ENCODE measurements at regions not wholly inside any gene's neighbourhood (a gene's known extent, or its start where the extent isn't known, plus 50 kb on each side); places are given as distances from the start of the nearest gene placed in this dataset.

GRCh38 chr10:56596257-56596656 lies 235.2 kb upstream of the ZWINT start:
- H3K4me3 ChIP-seq (ENCODE audit: low read length): no peak overlapping the region
- no peaks in the 10 kb centered on the region for H3K9me3 ChIP-seq (replicated peaks; ENCODE audit: control insufficient read depth, low read depth, low read length)
- H3K27ac ChIP-seq (ENCODE audit: low read length): no peak overlapping the region
- no peak for DNase-seq
- no peaks in the 10 kb centered on the region for H3K27me3 ChIP-seq (ENCODE audit: control insufficient read depth, insufficient read depth, low read length)
- WGBS (ENCODE audit: insufficient coverage): no CpG with 5 or more reads among the region's 4 CpGs
- no peaks in the 10 kb centered on the region for H3K4me1 ChIP-seq (ENCODE audit: control insufficient read depth, insufficient read depth, low read length)
- no peaks in the 10 kb centered on the region for H3K36me3 ChIP-seq (ENCODE audit: control insufficient read depth, insufficient read depth, low read length)

- no peak overlapping the region for H3K4me3 ChIP-seq (ENCODE audit: low read length)
- no peaks in the 10 kb centered on the region for H3K36me3 ChIP-seq (ENCODE audit: control insufficient read depth, insufficient read depth, low read length)
- WGBS (ENCODE audit: insufficient coverage): no CpG with 5 or more reads among the region's 1 CpG
- H3K4me1 ChIP-seq (ENCODE audit: control insufficient read depth, insufficient read depth, low read length): no peaks in the 10 kb centered on the region
- H3K27ac ChIP-seq (ENCODE audit: low read length): no peak overlapping the region
- no peaks in the 10 kb centered on the region for H3K9me3 ChIP-seq (replicated peaks; ENCODE audit: control insufficient read depth, low read depth, low read length)
- H3K27me3 ChIP-seq (ENCODE audit: control insufficient read depth, insufficient read depth, low read length): no peaks in the 10 kb centered on the region
- no peak for DNase-seq
Observed at GRCh38 chr10:56593120-56593519, 232.1 kb upstream of the ZWINT start.

- Histone ChIP-seq H3K9me3 (replicated peaks; ENCODE audit: control insufficient read depth, low read depth, low read length) (peaks cover 2% of the 10 kb centered on the region), H3K36me3 (ENCODE audit: control insufficient read depth, insufficient read depth, low read length) (no peaks in the 10 kb centered on the region), H3K27me3 (ENCODE audit: control insufficient read depth, insufficient read depth, low read length) (no peaks in the 10 kb centered on the region), H3K4me1 (ENCODE audit: control insufficient read depth, insufficient read depth, low read length) (no peaks in the 10 kb centered on the region), H3K27ac (ENCODE audit: low read length) (no peak overlapping the region), H3K4me3 (ENCODE audit: low read length) (no peak overlapping the region)
- WGBS (ENCODE audit: insufficient coverage): 64% methylated on average over 11 of the region's 12 CpGs
- DNase-seq: no peak
Observed at GRCh38 chr10:56586461-56586891, 225.4 kb upstream of the ZWINT start.

- no peak for DNase-seq
- H3K9me3 ChIP-seq (replicated peaks; ENCODE audit: control insufficient read depth, low read depth, low read length): peaks cover 2% of the 10 kb centered on the region
- no peak overlapping the region for H3K27ac ChIP-seq (ENCODE audit: low read length)
- 93% methylated on average over 2 of the region's 4 CpGs for WGBS (ENCODE audit: insufficient coverage)
- H3K4me1 ChIP-seq (ENCODE audit: control insufficient read depth, insufficient read depth, low read length): no peaks in the 10 kb centered on the region
- H3K4me3 ChIP-seq (ENCODE audit: low read length): no peak overlapping the region
- no peaks in the 10 kb centered on the region for H3K36me3 ChIP-seq (ENCODE audit: control insufficient read depth, insufficient read depth, low read length)
- H3K27me3 ChIP-seq (ENCODE audit: control insufficient read depth, insufficient read depth, low read length): no peaks in the 10 kb centered on the region
Observed at GRCh38 chr10:56585447-56586171, 224.6 kb upstream of the ZWINT start.

- no peak overlapping the region for H3K27ac ChIP-seq (ENCODE audit: low read length)
- no peaks in the 10 kb centered on the region for H3K36me3 ChIP-seq (ENCODE audit: control insufficient read depth, insufficient read depth, low read length)
- H3K27me3 ChIP-seq (ENCODE audit: control insufficient read depth, insufficient read depth, low read length): no peaks in the 10 kb centered on the region
- no peak overlapping the region for H3K4me3 ChIP-seq (ENCODE audit: low read length)
- WGBS (ENCODE audit: insufficient coverage): no CpG with 5 or more reads among the region's 1 CpG
- H3K9me3 ChIP-seq (replicated peaks; ENCODE audit: control insufficient read depth, low read depth, low read length): peaks cover 2% of the 10 kb centered on the region
- no peak for DNase-seq
- H3K4me1 ChIP-seq (ENCODE audit: control insufficient read depth, insufficient read depth, low read length): no peaks in the 10 kb centered on the region
Observed at GRCh38 chr10:56583316-56583715, 222.3 kb upstream of the ZWINT start.

- no peaks in the 10 kb centered on the region for H3K27me3 ChIP-seq (ENCODE audit: control insufficient read depth, insufficient read depth, low read length)
- peaks cover 10% of the 10 kb centered on the region for H3K9me3 ChIP-seq (replicated peaks; ENCODE audit: control insufficient read depth, low read depth, low read length)
- H3K4me3 ChIP-seq (ENCODE audit: low read length): no peak overlapping the region
- no peak overlapping the region for H3K27ac ChIP-seq (ENCODE audit: low read length)
- DNase-seq: no peak
- no peaks in the 10 kb centered on the region for H3K36me3 ChIP-seq (ENCODE audit: control insufficient read depth, insufficient read depth, low read length)
- WGBS (ENCODE audit: insufficient coverage): no CpG with 5 or more reads among the region's 1 CpG
- H3K4me1 ChIP-seq (ENCODE audit: control insufficient read depth, insufficient read depth, low read length): no peaks in the 10 kb centered on the region
Observed at GRCh38 chr10:56567580-56567979, 206.5 kb upstream of the ZWINT start.

GRCh38 chr10:56561336-56561735 lies 200.3 kb upstream of the ZWINT start:
- DNase-seq: no peak
- Histone ChIP-seq H3K27me3 (ENCODE audit: control insufficient read depth, insufficient read depth, low read length) (no peaks in the 10 kb centered on the region), H3K9me3 (replicated peaks; ENCODE audit: control insufficient read depth, low read depth, low read length) (no peaks in the 10 kb centered on the region), H3K36me3 (ENCODE audit: control insufficient read depth, insufficient read depth, low read length) (no peaks in the 10 kb centered on the region), H3K4me3 (ENCODE audit: low read length) (no peak overlapping the region), H3K4me1 (ENCODE audit: control insufficient read depth, insufficient read depth, low read length) (no peaks in the 10 kb centered on the region), H3K27ac (ENCODE audit: low read length) (no peak overlapping the region)
- no CpG with 5 or more reads among the region's 3 CpGs for WGBS (ENCODE audit: insufficient coverage)

GRCh38 chr10:56551037-56551436 lies 190.0 kb upstream of the ZWINT start:
- Histone ChIP-seq H3K4me1 (ENCODE audit: control insufficient read depth, insufficient read depth, low read length) (no peaks in the 10 kb centered on the region), H3K27ac (ENCODE audit: low read length) (no peak overlapping the region), H3K36me3 (ENCODE audit: control insufficient read depth, insufficient read depth, low read length) (no peaks in the 10 kb centered on the region), H3K9me3 (replicated peaks; ENCODE audit: control insufficient read depth, low read depth, low read length) (peaks cover 8% of the 10 kb centered on the region), H3K27me3 (ENCODE audit: control insufficient read depth, insufficient read depth, low read length) (no peaks in the 10 kb centered on the region), H3K4me3 (ENCODE audit: low read length) (no peak overlapping the region)
- DNase-seq: no peak
- 78% methylated on average over 4 of the region's 9 CpGs for WGBS (ENCODE audit: insufficient coverage)

GRCh38 chr10:56547163-56547562 lies 186.1 kb upstream of the ZWINT start:
- no peak for DNase-seq
- H3K4me1 ChIP-seq (ENCODE audit: control insufficient read depth, insufficient read depth, low read length): no peaks in the 10 kb centered on the region
- no peak overlapping the region for H3K27ac ChIP-seq (ENCODE audit: low read length)
- H3K27me3 ChIP-seq (ENCODE audit: control insufficient read depth, insufficient read depth, low read length): no peaks in the 10 kb centered on the region
- H3K9me3 ChIP-seq (replicated peaks; ENCODE audit: control insufficient read depth, low read depth, low read length): peaks cover 2% of the 10 kb centered on the region
- 48% methylated on average over 2 of the region's 4 CpGs for WGBS (ENCODE audit: insufficient coverage)
- no peaks in the 10 kb centered on the region for H3K36me3 ChIP-seq (ENCODE audit: control insufficient read depth, insufficient read depth, low read length)
- H3K4me3 ChIP-seq (ENCODE audit: low read length): no peak overlapping the region

- H3K9me3 ChIP-seq (replicated peaks; ENCODE audit: control insufficient read depth, low read depth, low read length): no peaks in the 10 kb centered on the region
- H3K27ac ChIP-seq (ENCODE audit: low read length): no peak overlapping the region
- no peaks in the 10 kb centered on the region for H3K27me3 ChIP-seq (ENCODE audit: control insufficient read depth, insufficient read depth, low read length)
- DNase-seq: no peak
- H3K36me3 ChIP-seq (ENCODE audit: control insufficient read depth, insufficient read depth, low read length): no peaks in the 10 kb centered on the region
- WGBS (ENCODE audit: insufficient coverage): 100% methylated on average over 1 of the region's 4 CpGs
- H3K4me3 ChIP-seq (ENCODE audit: low read length): no peak overlapping the region
- H3K4me1 ChIP-seq (ENCODE audit: control insufficient read depth, insufficient read depth, low read length): no peaks in the 10 kb centered on the region
Observed at GRCh38 chr10:56537984-56538383, 176.9 kb upstream of the ZWINT start.

GRCh38 chr10:56522166-56522565 lies 161.1 kb upstream of the ZWINT start:
- H3K4me3 ChIP-seq (ENCODE audit: low read length): no peak overlapping the region
- no peaks in the 10 kb centered on the region for H3K36me3 ChIP-seq (ENCODE audit: control insufficient read depth, insufficient read depth, low read length)
- no peaks in the 10 kb centered on the region for H3K27me3 ChIP-seq (ENCODE audit: control insufficient read depth, insufficient read depth, low read length)
- H3K9me3 ChIP-seq (replicated peaks; ENCODE audit: control insufficient read depth, low read depth, low read length): no peaks in the 10 kb centered on the region
- no CpG with 5 or more reads among the region's 3 CpGs for WGBS (ENCODE audit: insufficient coverage)
- no peak for DNase-seq
- no peak overlapping the region for H3K27ac ChIP-seq (ENCODE audit: low read length)
- H3K4me1 ChIP-seq (ENCODE audit: control insufficient read depth, insufficient read depth, low read length): no peaks in the 10 kb centered on the region

Measured in muscle of leg (tissue), 3 donors.